Endothelial cell of umbilical vein (primary cell): ENCODE measurements at regions not wholly inside any gene's neighbourhood (a gene's known extent, or its start where the extent isn't known, plus 50 kb on each side); places are given as distances from the start of the nearest gene placed in this dataset.

Source experiments
- BruUV-seq: library from RNA; stranded (reverse); fragments of 400-500 nt; replicated peaks from 2 replicates; lab custom pipeline; 2021; lab: Mats Ljungman, UMichigan
- CTCF ChIA-PET: fragments of 300-600, 350-600 bp; sonication (Branson Sonifier 250); formaldehyde crosslinking; loops from one replicate; lab custom pipeline; 2021; ENCODE audit warnings: antibody characterized with exemption, inconsistent platforms; lab: Charles Lee
- POLR2A ChIA-PET: fragments of 300-600, 350-600 bp; sonication (Branson Sonifier 250); formaldehyde crosslinking; loops from one replicate; lab custom pipeline; 2021; ENCODE audit warnings: antibody characterized with exemption, inconsistent platforms; lab: Charles Lee
- DNase-seq: peaks from one replicate; pipeline ENCODE4 v3.0.0-alpha.2; 2011; ENCODE audit warnings: low read depth, low spot score
- FAIRE-seq: peaks from 2 replicates; lab custom pipeline; 2011; peaks lifted over from hg19 to GRCh38; lab: Jason Lieb, UNC
- H2AFZ ChIP-seq: 2 replicates; pipeline ENCODE4 v1.6.0; 2012; ENCODE audit warnings: low read depth, low read length, control low read depth, inconsistent platforms
- H3K27ac ChIP-seq: 2 replicates; pipeline ENCODE4 v1.5.1; 2011; ENCODE audit warnings: low read depth, mild to moderate bottlenecking, control low read depth, low read length, moderate library complexity; ENCODE audit not compliant: insufficient read depth
- H3K27me3 ChIP-seq, 2 experiments: 2 replicates each; pipeline versions ENCODE4 v1.6.0 to v1.6.1; 2011; ENCODE audit warnings: low read length in 2 of 2, mixed read lengths in 1 of 2; ENCODE audit not compliant: control insufficient read depth in 2 of 2, insufficient read depth in 2 of 2
- H3K36me3 ChIP-seq, 2 experiments: 2 replicates in 1 of 2; 3 replicates in 1 of 2; pipeline ENCODE4 v1.5.1; 2011; ENCODE audit warnings: low read length in 2 of 2, mild to moderate bottlenecking in 1 of 2, moderate library complexity in 1 of 2; ENCODE audit not compliant: control insufficient read depth in 2 of 2, insufficient read depth in 2 of 2; ENCODE audit errors: extremely low read depth in 1 of 2
- H3K4me1 ChIP-seq: 3 replicates; pipeline ENCODE4 v1.5.1; 2011; ENCODE audit warnings: mild to moderate bottlenecking, low read length; ENCODE audit not compliant: control insufficient read depth, insufficient read depth; ENCODE audit errors: extremely low read depth
- H3K4me2 ChIP-seq: 2 replicates; pipeline ENCODE4 v1.6.1; 2011; ENCODE audit warnings: low read length, control low read depth, mixed read lengths; ENCODE audit not compliant: insufficient read depth
- H3K4me3 ChIP-seq, 3 experiments: fragments of 200-600 bp in 1 of 3; sonication (generic), shearing (Covaris generic) in 1 of 3; replicated peaks in 1 of 3; 2 replicates each; pipeline ENCODE4 v1.5.1; 2011 to 2016; ENCODE audit warnings: control low read depth in 3 of 3, low read length in 3 of 3, mild to moderate bottlenecking in 2 of 3, inconsistent platforms in 1 of 3, low read depth in 1 of 3, moderate library complexity in 1 of 3; ENCODE audit not compliant: insufficient read depth in 1 of 3
- H3K79me2 ChIP-seq: 2 replicates; pipeline ENCODE4 v1.6.0; 2012; ENCODE audit warnings: low read length, inconsistent platforms; ENCODE audit not compliant: control insufficient read depth, insufficient read depth
- H3K9ac ChIP-seq: replicated peaks from 2 replicates; pipeline ENCODE3; 2011; ENCODE audit warnings: low read length, control low read depth; ENCODE audit not compliant: insufficient read depth; ENCODE audit errors: extremely low read depth
- H3K9me1 ChIP-seq: replicated peaks from 3 replicates; pipeline ENCODE4 v1.6.0; 2011; ENCODE audit warnings: mild to moderate bottlenecking, low read length; ENCODE audit not compliant: control insufficient read depth, insufficient read depth; ENCODE audit errors: extremely low read depth
- H3K9me3 ChIP-seq: replicated peaks from 2 replicates; pipeline ENCODE4 v1.5.1; 2012; ENCODE audit warnings: low read length, inconsistent platforms; ENCODE audit not compliant: control insufficient read depth, insufficient read depth
- H4K20me1 ChIP-seq: replicated peaks from 2 replicates; pipeline ENCODE3; 2011; ENCODE audit warnings: mild to moderate bottlenecking, low read length; ENCODE audit not compliant: control insufficient read depth, insufficient read depth; ENCODE audit errors: extremely low read depth
- CTCF ChIP-seq, 2 donors: IDR thresholded peaks; 1 replicate in 1 of 2; 2 replicates in 1 of 2; pipeline ENCODE4 v1.5.1; 2011; ENCODE audit warnings: low read length in 2 of 2, mild to moderate bottlenecking in 2 of 2, moderate library complexity in 2 of 2, control low read depth in 1 of 2, inconsistent platforms in 1 of 2, low read depth in 1 of 2; ENCODE audit not compliant: insufficient read depth in 1 of 2; ENCODE audit errors: extremely low read depth in 1 of 2
- EZH2 ChIP-seq: IDR thresholded peaks from 2 replicates; pipeline ENCODE4 v1.6.1; 2012; ENCODE audit warnings: borderline replicate concordance, low read depth, mild to moderate bottlenecking, moderate library complexity, low read length, inconsistent platforms; ENCODE audit not compliant: severe bottlenecking
- FOS ChIP-seq: IDR thresholded peaks from 2 replicates; pipeline ENCODE4 v1.6.1; 2011; ENCODE audit warnings: mild to moderate bottlenecking, low read length, moderate library complexity, borderline replicate concordance; ENCODE audit not compliant: insufficient read depth
- GATA2 ChIP-seq: IDR thresholded peaks from 2 replicates; pipeline ENCODE4 v1.7.0; 2011; ENCODE audit warnings: low read depth, mild to moderate bottlenecking, moderate library complexity, mixed read lengths, low read length; ENCODE audit not compliant: insufficient read length, insufficient read depth
- JUN ChIP-seq: IDR thresholded peaks from 2 replicates; pipeline ENCODE4 v1.6.1; 2011; ENCODE audit warnings: borderline replicate concordance, low read depth; ENCODE audit not compliant: insufficient read length, insufficient read depth
- MAX ChIP-seq: IDR thresholded peaks from 2 replicates; pipeline ENCODE4 v1.6.1; 2011; ENCODE audit not compliant: insufficient read depth, insufficient read length
- MYC ChIP-seq: IDR thresholded peaks from one replicate; pipeline ENCODE4 v1.6.1; 2011; ENCODE audit warnings: mild to moderate bottlenecking, low read depth, low read length
- POLR2A ChIP-seq: IDR thresholded peaks from 2 replicates; pipeline ENCODE4 v1.6.1; 2012; ENCODE audit warnings: low read depth, mild to moderate bottlenecking, control low read depth, low read length
- POLR2AphosphoS5 ChIP-seq: IDR thresholded peaks from 2 replicates; pipeline ENCODE4 v1.6.1; 2012; ENCODE audit warnings: low read depth, mild to moderate bottlenecking, control low read depth, low read length, moderate library complexity; ENCODE audit not compliant: insufficient read depth
- dilution Hi-C: fragments of 300-500 bp; cut with MboI; formaldehyde crosslinking; loops from one replicate; pipeline ENCODE4 v1.15.0; 2019; ENCODE audit warnings: low sequenced_read_pairs; ENCODE audit not compliant: extremely low pct_ligation_motif_present
- intact Hi-C: fragments of 100-400 bp; cut with micrococcal nuclease; formaldehyde crosslinking; loops from one replicate; pipeline ENCODE4 v1.10.0; 2022

GRCh38 chr12:69073035-69073434, 140.1 kb upstream of the CPM start:
- Histone ChIP-seq H3K9me1 (no peaks in the 10 kb centered on the region), H3K9ac (no peak overlapping the region), H3K4me1 (peaks cover 24% of the 10 kb centered on the region), H4K20me1 (no peaks in the 10 kb centered on the region), H3K79me2 (no peaks in the 10 kb centered on the region), H3K4me3 (no peak overlapping the region), H3K27ac (no peak overlapping the region), H3K27me3 (peaks cover 19 to 44% of the 10 kb centered on the region in 2 experiments), H3K4me2 (no peak overlapping the region), H3K9me3 (no peaks in the 10 kb centered on the region), H3K36me3 (no peaks in the 10 kb centered on the region), H2AFZ (no peak overlapping the region)
- no peak for FAIRE-seq
- ChIA-PET CTCF (no interaction called here), POLR2A (no interaction called here)
- no peak for DNase-seq
- dilution Hi-C loops (no loop called here), intact Hi-C loops (no loop called here)
- BruUV-seq = no TSS peak
- TF ChIP-seq FOS = no peak
- TF ChIP-seq GATA2 = no peak
- no peak for TF ChIP-seq CTCF (IDR thresholded peaks at IDR 0.05; ENCODE audit: extremely low read depth in 1 of 2, insufficient read depth in 1 of 2, low read depth in 1 of 2, low read length in 2 of 2)
- no peak for TF ChIP-seq JUN
- TF ChIP-seq EZH2 = no peak
- no peak for TF ChIP-seq POLR2A
- TF ChIP-seq MYC = no peak
- TF ChIP-seq MAX = no peak
- no peak for TF ChIP-seq POLR2AphosphoS5
